HG03039 (cell line): ENCODE measurements at regions not wholly inside any gene's neighbourhood (a gene's known extent, or its start where the extent isn't known, plus 50 kb on each side); places are given as distances from the start of the nearest gene placed in this dataset.
"Not testable (repeated sequence)": the region's sequence is repeated elsewhere in the genome, so short reads cannot be mapped to it uniquely, and the experiment has no call there.

Experiments
- ATAC-seq: cut with Tn5 transposase; IDR thresholded peaks from one replicate; pipeline ENCODE4 v1.9.1; 2021; ENCODE audit warnings: mild to moderate bottlenecking, moderate library complexity; ENCODE audit not compliant: unreplicated experiment

- no peak for ATAC-seq
These were observed 210.7 kb downstream of the EFCAB11 start for GRCh38 chr14:89743828-89744227.

GRCh38 chr14:89740241-89740640 is 214.3 kb downstream of the EFCAB11 start:
- no peak for ATAC-seq

GRCh38 chr14:89736881-89737280 is 217.6 kb downstream of the EFCAB11 start:
- ATAC-seq = no peak

GRCh38 chr14:89731396-89731933 is 223.1 kb downstream of the EFCAB11 start:
- ATAC-seq = no peak

GRCh38 chr14:89730687-89731086 is 223.8 kb downstream of the EFCAB11 start:
- ATAC-seq = no peak

GRCh38 chr14:89728964-89729363 is 225.6 kb downstream of the EFCAB11 start:
- ATAC-seq = no peak

- ATAC-seq = not testable (repeated sequence)
These were observed 228.3 kb downstream of the EFCAB11 start for GRCh38 chr14:89726226-89726625.

- ATAC-seq = no peak
These were observed 229.9 kb downstream of the EFCAB11 start for GRCh38 chr14:89724628-89724960.

GRCh38 chr14:89723930-89724627 is 230.5 kb downstream of the EFCAB11 start:
- ATAC-seq = no peak

GRCh38 chr14:89721956-89722355 is 232.6 kb downstream of the EFCAB11 start:
- ATAC-seq = no peak

GRCh38 chr14:89720741-89721729 is 233.5 kb downstream of the EFCAB11 start:
- peak; percentile 55 for ATAC-seq

GRCh38 chr14:89720076-89720687 is 234.3 kb downstream of the EFCAB11 start:
- no peak for ATAC-seq

- ATAC-seq = no peak
These were observed 235.0 kb downstream of the EFCAB11 start for GRCh38 chr14:89719366-89720075.

- ATAC-seq = no peak
These were observed 245.4 kb downstream of the EFCAB11 start for GRCh38 chr14:89708982-89709625.

- ATAC-seq = no peak
These were observed 247.4 kb downstream of the EFCAB11 start for GRCh38 chr14:89707086-89707485.

- no peak for ATAC-seq
These were observed 251.7 kb downstream of the EFCAB11 start for GRCh38 chr14:89702876-89703200.

GRCh38 chr14:89702073-89702875 is 252.3 kb downstream of the EFCAB11 start:
- no peak for ATAC-seq

GRCh38 chr14:89701211-89702043 is 253.1 kb downstream of the EFCAB11 start:
- peak; percentile 78 for ATAC-seq

- ATAC-seq = no peak
These were observed 253.7 kb downstream of the EFCAB11 start for GRCh38 chr14:89700801-89701200.
